NCI-H69 (cell line): ENCODE measurements at regions not wholly inside any gene's neighbourhood (a gene's known extent, or its start where the extent isn't known, plus 50 kb on each side); places are given as distances from the start of the nearest gene placed in this dataset.
"Not testable (repeated sequence)": the region's sequence is repeated elsewhere in the genome, so short reads cannot be mapped to it uniquely, and the experiment has no call there.

Experiments
- DNase-seq: peaks from one replicate; lab custom pipeline; 2025; lab: John Stamatoyannopoulos, UW

GRCh38 chr5:107068782-107069181 is 602.0 kb downstream of the EFNA5 start:
- no peak for DNase-seq

- peak; percentile 26 for DNase-seq
Observed at GRCh38 chr5:107067395-107067794, 603.3 kb downstream of the EFNA5 start.

- DNase-seq = no peak
Observed at GRCh38 chr5:107063511-107063910, 607.2 kb downstream of the EFNA5 start.

- peak; percentile 89 for DNase-seq
Observed at GRCh38 chr5:107058803-107059202, 611.9 kb downstream of the EFNA5 start.

- peak; percentile 82 for DNase-seq
Observed at GRCh38 chr5:107058235-107058634, 612.5 kb downstream of the EFNA5 start.

GRCh38 chr5:107056278-107056677 is 614.5 kb downstream of the EFNA5 start:
- DNase-seq = no peak

- DNase-seq = no peak
Observed at GRCh38 chr5:107047048-107047447, 623.7 kb downstream of the EFNA5 start.

- no peak for DNase-seq
Observed at GRCh38 chr5:107043665-107044064, 627.1 kb downstream of the EFNA5 start.

GRCh38 chr5:107040907-107041306 is 629.8 kb downstream of the EFNA5 start:
- peak; percentile 64 for DNase-seq

- no peak for DNase-seq
Observed at GRCh38 chr5:107032629-107033028, 638.1 kb downstream of the EFNA5 start.

- peak; percentile 12 for DNase-seq
Observed at GRCh38 chr5:107028938-107029337, 641.8 kb downstream of the EFNA5 start.

- peak; percentile 73 for DNase-seq
Observed at GRCh38 chr5:107025712-107026497, 644.8 kb downstream of the EFNA5 start.

GRCh38 chr5:107023732-107024131 is 647.0 kb downstream of the EFNA5 start:
- no peak for DNase-seq

- no peak for DNase-seq
Observed at GRCh38 chr5:107021575-107021974, 649.2 kb downstream of the EFNA5 start.

- no peak for DNase-seq
Observed at GRCh38 chr5:107020626-107021025, 650.1 kb downstream of the EFNA5 start.

GRCh38 chr5:107017616-107018015 is 653.1 kb downstream of the EFNA5 start:
- no peak for DNase-seq

- peak; percentile 24 for DNase-seq
Observed at GRCh38 chr5:107012371-107012770, 658.4 kb downstream of the EFNA5 start.

GRCh38 chr5:107011605-107012004 is 659.1 kb downstream of the EFNA5 start:
- peak; percentile 94 for DNase-seq

- no peak for DNase-seq
Observed at GRCh38 chr5:107010060-107010459, 660.7 kb downstream of the EFNA5 start.

- DNase-seq = no peak
Observed at GRCh38 chr5:107005653-107006052, 665.1 kb downstream of the EFNA5 start.

- DNase-seq = no peak
Observed at GRCh38 chr5:107005161-107005560, 665.6 kb downstream of the EFNA5 start.

- DNase-seq = no peak
Observed at GRCh38 chr5:107002115-107002514, 668.6 kb downstream of the EFNA5 start.

GRCh38 chr5:106999506-106999905 is 671.2 kb downstream of the EFNA5 start:
- DNase-seq = not testable (repeated sequence)

- no peak for DNase-seq
Observed at GRCh38 chr5:106986006-106986405, 684.7 kb downstream of the EFNA5 start.
